ENCODE measurements at regions not wholly inside any gene's neighbourhood (a gene's known extent, or its start where the extent isn't known, plus 50 kb on each side); places are given as distances from the start of the nearest gene placed in this dataset.
"Not testable (repeated sequence)": the region's sequence is repeated elsewhere in the genome, so short reads cannot be mapped to it uniquely, and the experiment has no call there.

GRCh38 chr4:131348263-131348662 lies 1800.8 kb upstream of the PCDH10 start:
- ChIA-PET POLR2A (no interaction called here), CTCF (no interaction called here)
- Histone ChIP-seq H3K9me3 (ENCODE audit: control insufficient read depth in 1 of 2, insufficient read depth in 1 of 2, low read length in 2 of 2) (peaks cover 0 to 9% of the 10 kb centered on the region in 2 experiments), H3K27me3 (ENCODE audit: control insufficient read depth in 1 of 2, insufficient read depth in 2 of 2, low read length in 2 of 2) (no peaks in the 10 kb centered on the region), H3K36me3 (ENCODE audit: insufficient read depth, low read length) (no peaks in the 10 kb centered on the region), H3K4me3 (ENCODE audit: low read length) (no peak overlapping the region), H3K4me1 (ENCODE audit: insufficient read depth, low read length) (no peaks in the 10 kb centered on the region), H3K27ac (ENCODE audit: low read depth in 1 of 2, low read length in 2 of 2) (no peak overlapping the region)
- Mint-ChIP-seq H3K27ac (no peak overlapping the region), H3K4me3 (no peak overlapping the region), H3K27me3 (no peaks in the 10 kb centered on the region), H3K9me3 (no peaks in the 10 kb centered on the region), H3K36me3 (ENCODE audit: low read depth) (no peaks in the 10 kb centered on the region), H3K4me1 (ENCODE audit: low read depth) (no peaks in the 10 kb centered on the region)
- TF ChIP-seq CTCF (IDR thresholded peaks at IDR 0.05) = no peak
- DNase-seq = no peak
- ATAC-seq (ENCODE audit: poor library complexity) = no peak
- intact Hi-C loops (cut with DNase I, micrococcal nuclease) = no loop called here

GRCh38 chr4:131352371-131352770 lies 1796.7 kb upstream of the PCDH10 start:
- H3K4me1 Mint-ChIP-seq (ENCODE audit: low read depth); H3K36me3 ChIP-seq (ENCODE audit: insufficient read depth, low read length); H3K27me3 Mint-ChIP-seq; intact Hi-C loops (cut with DNase I, micrococcal nuclease); H3K27ac Mint-ChIP-seq; H3K9me3 Mint-ChIP-seq; POLR2A ChIA-PET; DNase-seq; H3K4me3 Mint-ChIP-seq; H3K27me3 ChIP-seq (ENCODE audit: control insufficient read depth in 1 of 2, insufficient read depth in 2 of 2, low read length in 2 of 2); H3K36me3 Mint-ChIP-seq (ENCODE audit: low read depth); H3K4me3 ChIP-seq (ENCODE audit: low read length); H3K9me3 ChIP-seq (ENCODE audit: control insufficient read depth in 1 of 2, insufficient read depth in 1 of 2, low read length in 2 of 2); ATAC-seq (ENCODE audit: poor library complexity); CTCF ChIA-PET; H3K4me1 ChIP-seq (ENCODE audit: insufficient read depth, low read length); H3K27ac ChIP-seq (ENCODE audit: low read depth in 1 of 2, low read length in 2 of 2): not testable (repeated sequence)

GRCh38 chr4:131366714-131367113 lies 1782.4 kb upstream of the PCDH10 start:
- POLR2A ChIA-PET = no interaction called here
- H3K4me3 ChIP-seq (ENCODE audit: low read length) = no peak overlapping the region
- CTCF ChIA-PET = no interaction called here
- ATAC-seq (ENCODE audit: poor library complexity) (no peak), DNase-seq (no peak)
- Mint-ChIP-seq H3K4me1 (ENCODE audit: low read depth) (no peaks in the 10 kb centered on the region), H3K4me3 (no peak overlapping the region), H3K27me3 (no peaks in the 10 kb centered on the region), H3K36me3 (ENCODE audit: low read depth) (no peaks in the 10 kb centered on the region), H3K27ac (no peak overlapping the region), H3K9me3 (no peaks in the 10 kb centered on the region)
- H3K9me3 ChIP-seq (ENCODE audit: control insufficient read depth in 1 of 2, insufficient read depth in 1 of 2, low read length in 2 of 2) = peaks cover 0 to 6% of the 10 kb centered on the region in 2 experiments
- no peaks in the 10 kb centered on the region for H3K4me1 ChIP-seq (ENCODE audit: insufficient read depth, low read length)
- H3K27ac ChIP-seq (ENCODE audit: low read depth in 1 of 2, low read length in 2 of 2) = no peak overlapping the region
- TF ChIP-seq CTCF (IDR thresholded peaks at IDR 0.05) = no peak
- H3K27me3 ChIP-seq (ENCODE audit: control insufficient read depth in 1 of 2, insufficient read depth in 2 of 2, low read length in 2 of 2) = no peaks in the 10 kb centered on the region
- intact Hi-C loops (cut with DNase I, micrococcal nuclease) = no loop called here
- no peaks in the 10 kb centered on the region for H3K36me3 ChIP-seq (ENCODE audit: insufficient read depth, low read length)

GRCh38 chr4:131367441-131367840 lies 1781.7 kb upstream of the PCDH10 start:
- Histone ChIP-seq H3K36me3 (ENCODE audit: insufficient read depth, low read length) (no peaks in the 10 kb centered on the region), H3K27me3 (ENCODE audit: control insufficient read depth in 1 of 2, insufficient read depth in 2 of 2, low read length in 2 of 2) (no peaks in the 10 kb centered on the region), H3K4me1 (ENCODE audit: insufficient read depth, low read length) (no peaks in the 10 kb centered on the region), H3K27ac (ENCODE audit: low read depth in 1 of 2, low read length in 2 of 2) (no peak overlapping the region), H3K9me3 (ENCODE audit: control insufficient read depth in 1 of 2, insufficient read depth in 1 of 2, low read length in 2 of 2) (peaks cover 0 to 6% of the 10 kb centered on the region in 2 experiments), H3K4me3 (ENCODE audit: low read length) (no peak overlapping the region)
- Mint-ChIP-seq H3K4me1 (ENCODE audit: low read depth) (no peaks in the 10 kb centered on the region), H3K4me3 (no peak overlapping the region), H3K36me3 (ENCODE audit: low read depth) (no peaks in the 10 kb centered on the region), H3K27ac (no peak overlapping the region), H3K9me3 (peaks cover 5% of the 10 kb centered on the region), H3K27me3 (no peaks in the 10 kb centered on the region)
- ChIA-PET CTCF (no interaction called here), POLR2A (no interaction called here)
- TF ChIP-seq CTCF (IDR thresholded peaks at IDR 0.05) = no peak
- DNase-seq (no peak), ATAC-seq (ENCODE audit: poor library complexity) (no peak)
- intact Hi-C loops (cut with DNase I, micrococcal nuclease) = no loop called here

Measured in CD4-positive, alpha-beta T cell (primary cell).